HEK293 (cell line): ENCODE measurements at regions not wholly inside any gene's neighbourhood (a gene's known extent, or its start where the extent isn't known, plus 50 kb on each side); places are given as distances from the start of the nearest gene placed in this dataset.

Experiments used
- PRDM10 ChIP-seq: fragments of 450-650 bp; formaldehyde crosslinking; IDR thresholded peaks from 2 replicates; pipeline ENCODE4 v1.5.1; 2016; ENCODE audit warnings: missing biosample characterization, missing genetic modification characterization
- RBAK ChIP-seq: fragments of 450-650 bp; formaldehyde crosslinking; IDR thresholded peaks from 2 replicates; pipeline ENCODE4 v1.5.1; 2016; ENCODE audit warnings: missing biosample characterization, missing genetic modification characterization
- YY1 ChIP-seq: fragments of 450-650 bp; formaldehyde crosslinking; IDR thresholded peaks from 2 replicates; pipeline ENCODE4 v1.5.1; 2018; ENCODE audit warnings: missing biosample characterization, missing genetic modification characterization
- ZNF175 ChIP-seq: fragments of 450-650 bp; formaldehyde crosslinking; IDR thresholded peaks from 2 replicates; pipeline ENCODE4 v1.5.1; 2016; ENCODE audit warnings: missing biosample characterization, missing genetic modification characterization
- ZNF292 ChIP-seq: fragments of 450-650 bp; formaldehyde crosslinking; IDR thresholded peaks from 2 replicates; pipeline ENCODE4 v1.5.1; 2016; ENCODE audit warnings: low read depth, missing biosample characterization, missing genetic modification characterization, borderline replicate concordance
- ZNF324 ChIP-seq: fragments of 450-650 bp; formaldehyde crosslinking; IDR thresholded peaks from 2 replicates; pipeline ENCODE4 v1.5.1; 2016; ENCODE audit warnings: missing biosample characterization, missing genetic modification characterization
- ZNF341 ChIP-seq: fragments of 450-650 bp; formaldehyde crosslinking; IDR thresholded peaks from 2 replicates; pipeline ENCODE4; 2016; ENCODE audit warnings: low read depth, missing biosample characterization, missing genetic modification characterization
- ZNF350 ChIP-seq: fragments of 450-650 bp; formaldehyde crosslinking; IDR thresholded peaks from 2 replicates; pipeline ENCODE4 v1.5.0; 2017; ENCODE audit warnings: missing biosample characterization, mild to moderate bottlenecking, missing genetic modification characterization
- ZNF416 ChIP-seq: fragments of 450-650 bp; formaldehyde crosslinking; IDR thresholded peaks from 2 replicates; pipeline ENCODE4 v1.5.1; 2016; ENCODE audit warnings: missing biosample characterization, missing genetic modification characterization
- ZNF585B ChIP-seq: fragments of 450-650 bp; formaldehyde crosslinking; IDR thresholded peaks from 2 replicates; pipeline ENCODE4 v1.5.1; 2016; ENCODE audit warnings: missing biosample characterization, missing genetic modification characterization
- ZNF629 ChIP-seq: fragments of 450-650 bp; formaldehyde crosslinking; IDR thresholded peaks from 2 replicates; pipeline ENCODE4 v1.5.1; 2017; ENCODE audit warnings: missing biosample characterization, missing genetic modification characterization
- ZNF76 ChIP-seq: fragments of 450-650 bp; formaldehyde crosslinking; IDR thresholded peaks from 2 replicates; pipeline ENCODE4; 2016; ENCODE audit warnings: low read depth, missing biosample characterization, missing genetic modification characterization, borderline replicate concordance
- TF ChIP-seq, protein P1 (sequence below): fragments of 450-650 bp; formaldehyde crosslinking; IDR thresholded peaks from 2 replicates; pipeline ENCODE4 v1.5.1; 2016; ENCODE audit warnings: missing biosample characterization, missing genetic modification characterization
- TF ChIP-seq, protein P2 (sequence below): sonication (generic); formaldehyde crosslinking; IDR thresholded peaks from 2 replicates; pipeline ENCODE4 v1.8.1; 2022; ENCODE audit warnings: mild to moderate bottlenecking, moderate library complexity, missing genetic modification reagents

DNA sequence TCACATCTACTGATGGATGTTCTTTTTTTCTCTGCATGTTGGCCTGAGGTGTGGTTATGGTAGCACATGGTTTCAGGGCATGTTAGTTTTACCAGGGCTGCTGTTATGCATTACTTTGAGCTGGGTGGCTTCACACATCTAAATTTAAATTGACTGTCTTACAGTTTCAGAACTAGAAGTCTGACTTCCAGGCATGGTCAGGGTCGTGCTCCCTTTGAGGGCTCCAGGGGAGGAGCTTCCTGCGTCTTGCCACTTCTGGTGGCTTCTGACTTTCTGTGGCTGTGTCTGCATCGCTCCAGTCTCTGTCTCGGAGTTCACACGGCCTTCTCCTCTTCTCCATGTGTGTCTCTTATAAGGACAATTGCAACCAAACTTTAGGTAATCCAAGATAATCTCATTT, 143.9 kb downstream of the GALR1 start:
- TF ChIP-seq ZNF416 (tag by site-specific recombination) (no peak), ZNF76 (tag by site-specific recombination) (no peak), ZNF629 (tag by site-specific recombination) (no peak), YY1 (no peak), ZNF292 (tag by site-specific recombination) (no peak), ZNF350 (no peak), ZNF341 (tag by site-specific recombination) (no peak), RBAK (tag by site-specific recombination) (no peak), ZNF175 (tag by site-specific recombination) (no peak), PRDM10 (tag by site-specific recombination) (no peak), ZNF324 (tag by site-specific recombination) (no peak), ZNF585B (tag by site-specific recombination) (no peak)
- TF ChIP-seq, protein P1, sequence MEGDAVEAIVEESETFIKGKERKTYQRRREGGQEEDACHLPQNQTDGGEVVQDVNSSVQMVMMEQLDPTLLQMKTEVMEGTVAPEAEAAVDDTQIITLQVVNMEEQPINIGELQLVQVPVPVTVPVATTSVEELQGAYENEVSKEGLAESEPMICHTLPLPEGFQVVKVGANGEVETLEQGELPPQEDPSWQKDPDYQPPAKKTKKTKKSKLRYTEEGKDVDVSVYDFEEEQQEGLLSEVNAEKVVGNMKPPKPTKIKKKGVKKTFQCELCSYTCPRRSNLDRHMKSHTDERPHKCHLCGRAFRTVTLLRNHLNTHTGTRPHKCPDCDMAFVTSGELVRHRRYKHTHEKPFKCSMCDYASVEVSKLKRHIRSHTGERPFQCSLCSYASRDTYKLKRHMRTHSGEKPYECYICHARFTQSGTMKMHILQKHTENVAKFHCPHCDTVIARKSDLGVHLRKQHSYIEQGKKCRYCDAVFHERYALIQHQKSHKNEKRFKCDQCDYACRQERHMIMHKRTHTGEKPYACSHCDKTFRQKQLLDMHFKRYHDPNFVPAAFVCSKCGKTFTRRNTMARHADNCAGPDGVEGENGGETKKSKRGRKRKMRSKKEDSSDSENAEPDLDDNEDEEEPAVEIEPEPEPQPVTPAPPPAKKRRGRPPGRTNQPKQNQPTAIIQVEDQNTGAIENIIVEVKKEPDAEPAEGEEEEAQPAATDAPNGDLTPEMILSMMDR, result no peak
- TF ChIP-seq, protein P2, sequence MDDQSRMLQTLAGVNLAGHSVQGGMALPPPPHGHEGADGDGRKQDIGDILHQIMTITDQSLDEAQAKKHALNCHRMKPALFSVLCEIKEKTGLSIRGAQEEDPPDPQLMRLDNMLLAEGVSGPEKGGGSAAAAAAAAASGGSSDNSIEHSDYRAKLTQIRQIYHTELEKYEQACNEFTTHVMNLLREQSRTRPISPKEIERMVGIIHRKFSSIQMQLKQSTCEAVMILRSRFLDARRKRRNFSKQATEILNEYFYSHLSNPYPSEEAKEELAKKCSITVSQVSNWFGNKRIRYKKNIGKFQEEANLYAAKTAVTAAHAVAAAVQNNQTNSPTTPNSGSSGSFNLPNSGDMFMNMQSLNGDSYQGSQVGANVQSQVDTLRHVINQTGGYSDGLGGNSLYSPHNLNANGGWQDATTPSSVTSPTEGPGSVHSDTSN (CRISPR knock-in tag), result no peak
